Upper lobe of right lung (tissue), 1 donor: ENCODE measurements at regions not wholly inside any gene's neighbourhood (a gene's known extent, or its start where the extent isn't known, plus 50 kb on each side); places are given as distances from the start of the nearest gene placed in this dataset.

Experiments
- ATAC-seq: fragments of 200-7000 bp; cut with Tn5 transposase; one replicate; pipeline ENCODE4 v1.9.1; 2020; ENCODE audit warnings: mild to moderate bottlenecking, moderate library complexity
- DNase-seq: peaks from one replicate; pipeline ENCODE4 v3.0.0-alpha.2; 2020
- H3K27ac ChIP-seq: fragments of 200-600 bp; one replicate; pipeline ENCODE4 v1.8.0; 2022
- H3K27me3 ChIP-seq: fragments of 200-600 bp; one replicate; pipeline ENCODE4 v1.8.0; 2022; ENCODE audit warnings: mild to moderate bottlenecking
- H3K36me3 ChIP-seq: fragments of 200-600 bp; one replicate; pipeline ENCODE4 v1.8.0; 2022
- H3K4me1 ChIP-seq: fragments of 200-600 bp; one replicate; pipeline ENCODE4 v1.8.0; 2022
- H3K4me3 ChIP-seq: fragments of 200-600 bp; one replicate; pipeline ENCODE4 v1.8.0; 2022; ENCODE audit warnings: mild to moderate bottlenecking
- H3K9me3 ChIP-seq: fragments of 200-600 bp; one replicate; pipeline ENCODE4 v1.8.0; 2022
- CTCF ChIP-seq: fragments of 200-600 bp; IDR thresholded peaks from one replicate; pipeline ENCODE4 v1.8.0; 2022; ENCODE audit warnings: antibody characterized with exemption
- intact Hi-C: fragments of 100-400 bp; cut with DNase I; formaldehyde crosslinking; loops from one replicate; pipeline ENCODE4 v1.11.0; 2022
- donor health status: DM: no; HTN: yes; CAD: no; lungs with severe emphysema.

- DNase-seq (no peak), ATAC-seq (no peak)
- Histone ChIP-seq H3K27ac (no peak overlapping the region), H3K27me3 (no peaks in the 10 kb centered on the region), H3K9me3 (no peaks in the 10 kb centered on the region), H3K36me3 (peaks cover 39% of the 10 kb centered on the region), H3K4me1 (peaks cover 10% of the 10 kb centered on the region), H3K4me3 (no peak overlapping the region)
- no peak for TF ChIP-seq CTCF
- intact Hi-C loops, result no loop called here
Measured at GRCh38 chr16:31704138-31704537, 169.5 kb upstream of the ZNF267 start.

- H3K9me3 ChIP-seq, result no peaks in the 10 kb centered on the region
- intact Hi-C loops, result no loop called here
- ATAC-seq, result no peak
- H3K4me1 ChIP-seq, result peaks cover 10% of the 10 kb centered on the region
- H3K36me3 ChIP-seq, result peaks cover 39% of the 10 kb centered on the region
- no peak for DNase-seq
- no peak overlapping the region for H3K27ac ChIP-seq
- no peak overlapping the region for H3K4me3 ChIP-seq
- no peaks in the 10 kb centered on the region for H3K27me3 ChIP-seq
- TF ChIP-seq CTCF, result no peak
Measured at GRCh38 chr16:31705371-31705770, 168.2 kb upstream of the ZNF267 start.

GRCh38 chr16:31706318-31706717 lies 167.3 kb upstream of the ZNF267 start:
- Histone ChIP-seq H3K4me1 (peaks cover 7% of the 10 kb centered on the region), H3K27ac (no peak overlapping the region), H3K36me3 (peaks cover 39% of the 10 kb centered on the region), H3K9me3 (no peaks in the 10 kb centered on the region), H3K4me3 (no peak overlapping the region), H3K27me3 (no peaks in the 10 kb centered on the region)
- TF ChIP-seq CTCF, result no peak
- ATAC-seq (no peak), DNase-seq (no peak)
- intact Hi-C loops, result no loop called here

- intact Hi-C loops, result no loop called here
- H3K9me3 ChIP-seq, result no peaks in the 10 kb centered on the region
- DNase-seq (no peak), ATAC-seq (no peak)
- peaks cover 39% of the 10 kb centered on the region for H3K36me3 ChIP-seq
- H3K4me3 ChIP-seq, result no peak overlapping the region
- H3K4me1 ChIP-seq, result peaks cover 1% of the 10 kb centered on the region
- H3K27ac ChIP-seq, result no peak overlapping the region
- no peaks in the 10 kb centered on the region for H3K27me3 ChIP-seq
- no peak for TF ChIP-seq CTCF
Measured at GRCh38 chr16:31706925-31707324, 166.7 kb upstream of the ZNF267 start.

GRCh38 chr16:31707743-31708335 lies 165.8 kb upstream of the ZNF267 start:
- Histone ChIP-seq H3K36me3 (peaks cover 39% of the 10 kb centered on the region), H3K4me3 (no peak overlapping the region), H3K27ac (no peak overlapping the region), H3K27me3 (no peaks in the 10 kb centered on the region), H3K4me1 (no peaks in the 10 kb centered on the region), H3K9me3 (no peaks in the 10 kb centered on the region)
- DNase-seq (no peak), ATAC-seq (no peak)
- TF ChIP-seq CTCF, result no peak
- intact Hi-C loops, result no loop called here

- Histone ChIP-seq H3K4me3 (no peak overlapping the region), H3K4me1 (no peaks in the 10 kb centered on the region), H3K27ac (no peak overlapping the region), H3K9me3 (no peaks in the 10 kb centered on the region), H3K36me3 (peaks cover 36% of the 10 kb centered on the region), H3K27me3 (no peaks in the 10 kb centered on the region)
- ATAC-seq (no peak), DNase-seq (no peak)
- TF ChIP-seq CTCF, result no peak
- intact Hi-C loops, result no loop called here
Measured at GRCh38 chr16:31708348-31708747, 165.3 kb upstream of the ZNF267 start.
